ENCODE measurements at regions not wholly inside any gene's neighbourhood (a gene's known extent, or its start where the extent isn't known, plus 50 kb on each side); places are given as distances from the start of the nearest gene placed in this dataset.

DNA sequence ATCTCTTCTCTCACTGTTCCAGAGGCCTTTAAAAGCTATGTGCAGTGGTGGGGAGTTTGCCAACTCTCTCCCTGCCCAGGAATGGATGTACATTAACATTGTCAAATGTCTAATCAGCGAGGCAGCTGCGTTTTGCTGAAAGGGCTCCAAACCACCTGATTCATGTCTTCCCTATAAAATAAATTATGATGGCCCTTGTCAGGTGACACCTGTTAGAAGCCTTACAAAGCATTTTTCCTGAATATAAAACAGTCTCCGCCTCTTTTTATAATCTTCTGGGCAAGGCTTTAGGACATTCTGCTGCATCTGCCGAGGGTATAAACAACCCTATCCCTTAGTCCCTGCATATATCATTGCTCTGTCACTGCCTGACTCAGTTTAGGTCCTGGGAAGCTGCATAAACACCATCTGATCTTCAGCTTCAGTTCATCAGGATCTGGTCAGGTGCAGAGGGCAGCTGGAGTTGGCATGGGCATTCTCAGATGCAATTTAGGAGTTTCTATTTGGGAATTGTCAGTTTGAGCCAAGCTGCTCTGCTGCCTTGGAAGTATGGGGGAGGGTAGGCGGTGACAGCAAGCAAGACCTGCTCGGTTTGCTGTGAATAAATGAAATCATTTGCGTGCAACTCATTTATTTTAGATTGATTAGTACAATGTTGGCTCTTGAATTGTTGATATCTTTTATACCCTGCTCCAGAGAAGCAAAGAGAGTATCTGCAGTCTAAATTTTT, 103.5 kb downstream of the ACER2 start:
- ATAC-seq, result no peak
- no peaks in the 10 kb centered on the region for H3K4me1 ChIP-seq
- no peak overlapping the region for H3K27ac ChIP-seq
- no peaks in the 10 kb centered on the region for H3K27me3 ChIP-seq
- no peak overlapping the region for H3K4me3 ChIP-seq
- no peaks in the 10 kb centered on the region for H3K9me3 ChIP-seq
- TF ChIP-seq POLR2A (IDR thresholded peaks at IDR 0.05), result no peak
- TF ChIP-seq, protein P1, sequence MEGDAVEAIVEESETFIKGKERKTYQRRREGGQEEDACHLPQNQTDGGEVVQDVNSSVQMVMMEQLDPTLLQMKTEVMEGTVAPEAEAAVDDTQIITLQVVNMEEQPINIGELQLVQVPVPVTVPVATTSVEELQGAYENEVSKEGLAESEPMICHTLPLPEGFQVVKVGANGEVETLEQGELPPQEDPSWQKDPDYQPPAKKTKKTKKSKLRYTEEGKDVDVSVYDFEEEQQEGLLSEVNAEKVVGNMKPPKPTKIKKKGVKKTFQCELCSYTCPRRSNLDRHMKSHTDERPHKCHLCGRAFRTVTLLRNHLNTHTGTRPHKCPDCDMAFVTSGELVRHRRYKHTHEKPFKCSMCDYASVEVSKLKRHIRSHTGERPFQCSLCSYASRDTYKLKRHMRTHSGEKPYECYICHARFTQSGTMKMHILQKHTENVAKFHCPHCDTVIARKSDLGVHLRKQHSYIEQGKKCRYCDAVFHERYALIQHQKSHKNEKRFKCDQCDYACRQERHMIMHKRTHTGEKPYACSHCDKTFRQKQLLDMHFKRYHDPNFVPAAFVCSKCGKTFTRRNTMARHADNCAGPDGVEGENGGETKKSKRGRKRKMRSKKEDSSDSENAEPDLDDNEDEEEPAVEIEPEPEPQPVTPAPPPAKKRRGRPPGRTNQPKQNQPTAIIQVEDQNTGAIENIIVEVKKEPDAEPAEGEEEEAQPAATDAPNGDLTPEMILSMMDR (IDR thresholded peaks at IDR 0.05), result no peak
- TF ChIP-seq EP300 (IDR thresholded peaks at IDR 0.05), result no peak
- no peak for TF ChIP-seq POLR2AphosphoS5 (IDR thresholded peaks at IDR 0.05)
- no peaks in the 10 kb centered on the region for H3K36me3 ChIP-seq
- 47 to 50% methylated on average over 7 of the region's 7 CpGs for WGBS, 2 donors (ENCODE audit: low coverage in 1 of 2)

DNA sequence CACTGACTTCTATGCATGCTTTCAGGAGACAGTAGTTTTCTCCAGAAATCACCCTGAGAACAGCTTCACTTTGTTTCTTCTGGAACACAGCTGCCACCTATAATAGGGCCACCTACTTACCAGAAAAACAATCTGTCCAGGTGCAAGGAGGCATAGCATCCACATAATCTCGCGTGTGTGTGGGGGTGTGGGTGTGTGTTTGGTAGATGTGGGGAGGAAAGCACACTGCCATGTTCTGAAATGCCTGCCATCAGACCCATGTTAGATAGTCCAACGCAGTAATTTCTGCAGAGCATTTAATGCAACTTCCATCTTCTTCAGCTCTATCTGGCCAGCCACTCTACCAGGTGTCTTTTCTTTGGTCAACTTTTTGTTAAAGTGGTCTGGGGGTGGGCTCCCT, 102.9 kb downstream of the ACER2 start:
- TF ChIP-seq, protein P1 (IDR thresholded peaks at IDR 0.05), result no peak
- no peak for TF ChIP-seq EP300 (IDR thresholded peaks at IDR 0.05)
- TF ChIP-seq POLR2AphosphoS5 (IDR thresholded peaks at IDR 0.05), result no peak
- TF ChIP-seq POLR2A (IDR thresholded peaks at IDR 0.05), result no peak
- Histone ChIP-seq H3K27ac (no peak overlapping the region), H3K4me3 (no peak overlapping the region), H3K27me3 (no peaks in the 10 kb centered on the region), H3K9me3 (no peaks in the 10 kb centered on the region), H3K36me3 (no peaks in the 10 kb centered on the region), H3K4me1 (no peaks in the 10 kb centered on the region)
- no peak for ATAC-seq
- 71 to 85% methylated on average over 3 of the region's 3 CpGs for WGBS, 2 donors (ENCODE audit: low coverage in 1 of 2)

DNA sequence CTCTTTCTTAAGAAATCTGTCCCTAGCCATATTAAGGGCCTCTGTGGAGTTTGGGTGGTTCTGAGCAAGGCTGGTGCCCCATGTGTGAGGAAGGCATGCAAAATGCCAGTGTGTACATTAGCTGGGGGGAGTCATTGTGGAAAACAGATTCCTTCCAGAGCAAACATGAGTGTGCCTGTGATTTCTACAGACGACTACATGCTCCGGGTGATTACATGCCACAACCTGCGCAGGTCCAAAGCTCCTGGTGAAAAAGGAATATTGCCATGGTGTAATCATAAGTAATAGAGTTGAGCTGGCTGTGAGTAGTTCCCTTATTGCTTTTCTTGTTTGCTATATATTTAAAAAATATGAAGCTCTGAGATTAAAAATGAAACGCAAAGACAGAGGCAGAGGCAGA, 102.1 kb downstream of the ACER2 start:
- TF ChIP-seq POLR2AphosphoS5 (IDR thresholded peaks at IDR 0.05), result no peak
- no peak for TF ChIP-seq EP300 (IDR thresholded peaks at IDR 0.05)
- TF ChIP-seq, protein P1 (IDR thresholded peaks at IDR 0.05), result no peak
- TF ChIP-seq POLR2A (IDR thresholded peaks at IDR 0.05), result no peak

More for the DNA sequence above, 102.1 kb downstream of the ACER2 start:
- H3K4me3 ChIP-seq, result no peak overlapping the region
- H3K9me3 ChIP-seq, result no peaks in the 10 kb centered on the region
- H3K27ac ChIP-seq, result no peak overlapping the region
- H3K27me3 ChIP-seq, result no peaks in the 10 kb centered on the region
- ATAC-seq, result no peak
- WGBS, 2 donors (ENCODE audit: low coverage in 1 of 2), result 81 to 88% methylated on average over 3 to 4 of the region's 4 CpGs
- no peaks in the 10 kb centered on the region for H3K4me1 ChIP-seq
- H3K36me3 ChIP-seq, result no peaks in the 10 kb centered on the region

Data from gastroesophageal sphincter (tissue), 4 donors.